A549 (cell line): ENCODE measurements at regions not wholly inside any gene's neighbourhood (a gene's known extent, or its start where the extent isn't known, plus 50 kb on each side); places are given as distances from the start of the nearest gene placed in this dataset.

Source experiments
- ATAC-seq, 2 experiments: fragments of 200-7000 bp in 1 of 2; fragments of >200 bp in 1 of 2; cut with Nextera tagmentation in 1 of 2; cut with Tn5 transposase in 1 of 2; 3 replicates each; pipeline versions ENCODE4 v1.8.0 to v1.9.1; 2018 to 2020; ENCODE audit warnings: mild to moderate bottlenecking in 1 of 2, moderate library complexity in 1 of 2
- CTCF ChIA-PET: fragments of 300-600 bp; sonication (Branson Sonifier 250); formaldehyde crosslinking; extraction: SDS; loops from one replicate; lab custom pipeline; 2021; ENCODE audit warnings: antibody characterized with exemption, inconsistent platforms; lab: Yijun Ruan, JAX
- POLR2A ChIA-PET: fragments of 350-600 bp; formaldehyde crosslinking; extraction: SDS; loops from one replicate; lab custom pipeline; 2021; ENCODE audit warnings: antibody characterized with exemption, inconsistent platforms; lab: Yijun Ruan, JAX
- DNase-seq, 2 experiments: peaks; one replicate each; pipeline versions ENCODE4 v3.0.0 to v3.0.0-alpha.2; 2011 to 2016; ENCODE audit warnings: low read depth in 1 of 2, low spot score in 1 of 2
- FAIRE-seq: peaks from 2 replicates; lab custom pipeline; 2011; peaks lifted over from hg19 to GRCh38; lab: Jason Lieb, UNC
- H3K27ac ChIP-seq, 2 experiments: fragments of >200 bp; sonication (Bioruptor Twin); formaldehyde crosslinking; 3 replicates each; pipeline ENCODE4 v1.5.1; 2016 to 2017
- H3K4me1 ChIP-seq: fragments of >200 bp; sonication (Bioruptor Twin); formaldehyde crosslinking; 3 replicates; pipeline ENCODE4 v1.6.1; 2016
- H3K4me2 ChIP-seq: fragments of >200 bp; sonication (Bioruptor Twin); formaldehyde crosslinking; 3 replicates; pipeline ENCODE4 v1.6.1; 2016
- H3K4me3 ChIP-seq: fragments of >200 bp; sonication (Bioruptor Twin); formaldehyde crosslinking; 3 replicates; pipeline ENCODE4 v1.5.1; 2016
- H3K9me3 ChIP-seq: fragments of >200 bp; sonication (Bioruptor Twin); formaldehyde crosslinking; 3 replicates; pipeline ENCODE4 v1.6.1; 2016
- CBX2 ChIP-seq: fragments of 200-600 bp; sonication (generic); IDR thresholded peaks from 2 replicates; pipeline ENCODE4 v1.6.1; 2016; ENCODE audit warnings: low read depth, mild to moderate bottlenecking, borderline replicate concordance
- CHD4 ChIP-seq: fragments of 200-600 bp; sonication (generic); IDR thresholded peaks from 2 replicates; pipeline ENCODE4 v1.6.1; 2016; ENCODE audit warnings: antibody characterized with exemption, mild to moderate bottlenecking, borderline replicate concordance
- E2F6 ChIP-seq: IDR thresholded peaks from 2 replicates; pipeline ENCODE4 v1.6.1; 2012; ENCODE audit warnings: low read depth, borderline replicate concordance
- GATA3 ChIP-seq: IDR thresholded peaks from 2 replicates; pipeline ENCODE4 v1.6.1; 2012; ENCODE audit warnings: borderline replicate concordance
- HES2 ChIP-seq: fragments of >200 bp; sonication (Bioruptor Twin); formaldehyde crosslinking; IDR thresholded peaks from 2 replicates; pipeline ENCODE4 v1.6.1; 2016
- HEYL ChIP-seq: fragments of 250-450 bp; sonication (Bioruptor Pico); IDR thresholded peaks from 2 replicates; pipeline ENCODE4 v1.8.0; 2021; ENCODE audit warnings: mild to moderate bottlenecking, moderate library complexity
- HOXA7 ChIP-seq: fragments of 250-450 bp; sonication (Bioruptor Pico); IDR thresholded peaks from 2 replicates; pipeline ENCODE4 v1.5.0; 2020; ENCODE audit warnings: mild to moderate bottlenecking, moderate library complexity
- JUN ChIP-seq, 2 experiments: fragments of >200 bp; sonication (Bioruptor Twin); formaldehyde crosslinking; IDR thresholded peaks; 2 replicates in 1 of 2; 3 replicates in 1 of 2; pipeline ENCODE4 v1.6.1; 2016 to 2017
- MAFK ChIP-seq: fragments of 450-650 bp; IDR thresholded peaks from 2 replicates; pipeline ENCODE4 v1.6.1; 2014; ENCODE audit not compliant: partially characterized antibody
- MAX ChIP-seq: IDR thresholded peaks from 2 replicates; pipeline ENCODE4 v1.6.1; 2012
- NFE2L2 ChIP-seq: fragments of 150-350 bp; conservative IDR thresholded peaks from 2 replicates; pipeline ENCODE4 v1.6.1; 2014; ENCODE audit warnings: low read length
- NR3C1 ChIP-seq: fragments of >200 bp; sonication (Bioruptor Twin); formaldehyde crosslinking; IDR thresholded peaks from 3 replicates; pipeline ENCODE4 v1.6.1; 2017
- PHF8 ChIP-seq: fragments of 200-600 bp; sonication (generic); IDR thresholded peaks from 2 replicates; pipeline ENCODE4 v1.6.1; 2016; ENCODE audit warnings: low read depth, mild to moderate bottlenecking, antibody characterized with exemption, moderate library complexity, borderline replicate concordance
- RCOR1 ChIP-seq: fragments of 150-350 bp; IDR thresholded peaks from 2 replicates; pipeline ENCODE4 v1.6.1; 2014; ENCODE audit warnings: antibody characterized with exemption, low read length, low read depth
- TFCP2L1 ChIP-seq: fragments of 250-450 bp; sonication (Bioruptor Pico); IDR thresholded peaks from 2 replicates; pipeline ENCODE4 v1.5.0; 2021; ENCODE audit warnings: mild to moderate bottlenecking
- TP53 ChIP-seq: fragments of 250-450 bp; sonication (Bioruptor Pico); IDR thresholded peaks from 2 replicates; pipeline ENCODE4 v1.5.0; 2021; ENCODE audit warnings: mild to moderate bottlenecking, moderate library complexity
- ZNF302 ChIP-seq: fragments of 250-450 bp; sonication (Bioruptor Pico); IDR thresholded peaks from 2 replicates; pipeline ENCODE4 v1.9.0; 2021; ENCODE audit warnings: inconsistent platforms, mild to moderate bottlenecking, moderate library complexity
- WGBS: methylation state at CpG from one replicate; pipeline ENCODE4 v1.1.6; 2017; ENCODE audit errors: missing lambda C conversion rate; 5-methylcytosine and 5-hydroxymethylcytosine counted together
- TF ChIP-seq, protein P1 (sequence below): IDR thresholded peaks from 2 replicates; pipeline ENCODE4 v1.6.1; 2012
- TF ChIP-seq, protein P2 (sequence below): fragments of 150-350 bp; IDR thresholded peaks from 2 replicates; pipeline ENCODE4 v1.6.1; 2014; ENCODE audit warnings: low read depth, mild to moderate bottlenecking, low read length

GRCh38 chr6:48183811-48184605, 73.0 kb upstream of the PTCHD4 start:
- ATAC-seq (no peak), DNase-seq (no peak), FAIRE-seq (no peak)
- 44% methylated on average over 4 of the region's 4 CpGs for WGBS
- Histone ChIP-seq H3K9me3 (no peaks in the 10 kb centered on the region), H3K27ac (no peak overlapping the region), H3K4me1 (no peaks in the 10 kb centered on the region), H3K4me2 (no peak overlapping the region)
- TF ChIP-seq JUN (IDR thresholded peaks at IDR 0.05) (no peak), TFCP2L1 (CRISPR knock-in tag) (no peak), RCOR1 (no peak)
- TF ChIP-seq, protein P1, sequence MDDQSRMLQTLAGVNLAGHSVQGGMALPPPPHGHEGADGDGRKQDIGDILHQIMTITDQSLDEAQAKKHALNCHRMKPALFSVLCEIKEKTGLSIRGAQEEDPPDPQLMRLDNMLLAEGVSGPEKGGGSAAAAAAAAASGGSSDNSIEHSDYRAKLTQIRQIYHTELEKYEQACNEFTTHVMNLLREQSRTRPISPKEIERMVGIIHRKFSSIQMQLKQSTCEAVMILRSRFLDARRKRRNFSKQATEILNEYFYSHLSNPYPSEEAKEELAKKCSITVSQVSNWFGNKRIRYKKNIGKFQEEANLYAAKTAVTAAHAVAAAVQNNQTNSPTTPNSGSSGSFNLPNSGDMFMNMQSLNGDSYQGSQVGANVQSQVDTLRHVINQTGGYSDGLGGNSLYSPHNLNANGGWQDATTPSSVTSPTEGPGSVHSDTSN = no peak
- TF ChIP-seq, all 56 proteins: peak for 0
- ChIA-PET POLR2A (no interaction called here), CTCF (no interaction called here)
- H3K4me3 ChIP-seq = no peak overlapping the region

- Histone ChIP-seq H3K9me3 (no peaks in the 10 kb centered on the region), H3K27ac (no peak overlapping the region), H3K4me2 (no peak overlapping the region), H3K4me1 (no peaks in the 10 kb centered on the region), H3K4me3 (no peak overlapping the region)
- no peak for FAIRE-seq
- ATAC-seq = no peak
- 34% methylated on average over 1 of the region's 1 CpG for WGBS
- ChIA-PET POLR2A (no interaction called here), CTCF (no interaction called here)
- TF ChIP-seq HES2 (no peak), MAFK (no peak), CHD4 (no peak), PHF8 (no peak), CBX2 (no peak), HOXA7 (no peak), E2F6 (no peak), TP53 (CRISPR knock-in tag) (no peak)
- TF ChIP-seq, protein P2, sequence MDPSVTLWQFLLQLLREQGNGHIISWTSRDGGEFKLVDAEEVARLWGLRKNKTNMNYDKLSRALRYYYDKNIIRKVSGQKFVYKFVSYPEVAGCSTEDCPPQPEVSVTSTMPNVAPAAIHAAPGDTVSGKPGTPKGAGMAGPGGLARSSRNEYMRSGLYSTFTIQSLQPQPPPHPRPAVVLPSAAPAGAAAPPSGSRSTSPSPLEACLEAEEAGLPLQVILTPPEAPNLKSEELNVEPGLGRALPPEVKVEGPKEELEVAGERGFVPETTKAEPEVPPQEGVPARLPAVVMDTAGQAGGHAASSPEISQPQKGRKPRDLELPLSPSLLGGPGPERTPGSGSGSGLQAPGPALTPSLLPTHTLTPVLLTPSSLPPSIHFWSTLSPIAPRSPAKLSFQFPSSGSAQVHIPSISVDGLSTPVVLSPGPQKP = no peak
- DNase-seq = no peak
Observed at GRCh38 chr6:48183178-48183577, 72.2 kb upstream of the PTCHD4 start.

DNA sequence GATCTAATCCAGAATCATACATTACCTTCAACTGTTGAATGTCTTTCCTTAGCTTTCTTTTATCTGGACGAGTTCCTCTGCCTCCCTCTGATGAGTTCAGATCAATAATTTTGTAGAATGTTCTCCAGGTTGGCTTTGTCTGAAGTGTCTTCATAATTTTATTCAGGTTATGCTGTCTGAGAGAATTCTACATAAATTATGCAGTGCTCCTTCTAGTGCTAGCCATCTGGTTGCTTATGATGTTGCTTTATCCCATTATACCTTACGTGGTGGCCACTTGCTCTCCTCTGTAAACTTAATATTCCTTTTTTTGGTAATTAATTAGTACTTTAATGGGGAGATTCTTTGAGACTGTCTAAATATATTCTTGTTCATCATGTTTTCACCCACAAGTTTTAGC, 67.7 kb upstream of the PTCHD4 start:
- H3K9me3 ChIP-seq = no peaks in the 10 kb centered on the region
- no peaks in the 10 kb centered on the region for H3K4me1 ChIP-seq
- ATAC-seq = no peak
- POLR2A ChIA-PET = no interaction called here
- no peak overlapping the region for H3K27ac ChIP-seq
- no peak for FAIRE-seq
- H3K4me2 ChIP-seq = no peak overlapping the region
- DNase-seq = no peak
- CTCF ChIA-PET = no interaction called here
- 40% methylated on average over 2 of the region's 2 CpGs for WGBS
- no peak for TF ChIP-seq MAX
- no peak for TF ChIP-seq GATA3
- TF ChIP-seq HEYL = no peak
- TF ChIP-seq NR3C1 = no peak
- no peak for TF ChIP-seq NFE2L2
- TF ChIP-seq ZNF302 = no peak
- no peak for TF ChIP-seq RCOR1
- TF ChIP-seq, protein P1 = no peak
- no peak for TF ChIP-seq CBX2
- no peak overlapping the region for H3K4me3 ChIP-seq
